Activated B cell treated with CpG ODN at 0.5 μM for 24 hours (primary cell): ENCODE measurements at regions not wholly inside any gene's neighbourhood (a gene's known extent, or its start where the extent isn't known, plus 50 kb on each side); places are given as distances from the start of the nearest gene placed in this dataset.

ENCODE experiments used
- ATAC-seq: fragments of 200-7000 bp; cut with Tn5 transposase; one replicate; pipeline ENCODE4 v1.10.0; 2021; ENCODE audit warnings: low read depth, mild to moderate bottlenecking, moderate library complexity
- CTCF ChIA-PET: fragments of 350-600 bp; sonication (Branson Sonifier 250); formaldehyde crosslinking; loops from one replicate; lab custom pipeline; 2021; ENCODE audit warnings: antibody characterized with exemption; lab: Charles Lee
- POLR2A ChIA-PET: fragments of 350-600 bp; sonication (Branson Sonifier 250); formaldehyde crosslinking; loops from one replicate; lab custom pipeline; 2021; ENCODE audit warnings: antibody characterized with exemption; lab: Charles Lee
- DNase-seq: peaks from one replicate; pipeline ENCODE4 v3.0.0; 2022
- H3K27ac Mint-ChIP-seq: one replicate; pipeline ENCODE4 v1.8.0; 2020; ENCODE audit warnings: mixed read lengths
- H3K27me3 Mint-ChIP-seq: one replicate; pipeline ENCODE4 v1.8.0; 2021; ENCODE audit warnings: mixed read lengths
- H3K36me3 Mint-ChIP-seq: one replicate; pipeline ENCODE4 v1.8.0; 2021; ENCODE audit warnings: low read depth, mixed read lengths
- H3K4me1 Mint-ChIP-seq: one replicate; pipeline ENCODE4 v1.8.0; 2021; ENCODE audit warnings: mixed read lengths
- H3K4me3 Mint-ChIP-seq: one replicate; pipeline ENCODE4 v1.8.0; 2020; ENCODE audit warnings: mild to moderate bottlenecking, mixed read lengths
- H3K9me3 Mint-ChIP-seq: one replicate; pipeline ENCODE4 v1.8.0; 2020; ENCODE audit warnings: mixed read lengths
- CTCF ChIP-seq: fragments of 200-600 bp; IDR thresholded peaks from one replicate; pipeline ENCODE4 v1.8.0; 2022; ENCODE audit warnings: antibody characterized with exemption, mild to moderate bottlenecking
- intact Hi-C: fragments of 100-400 bp; cut with micrococcal nuclease; formaldehyde crosslinking; loops from one replicate; pipeline ENCODE4 v1.15.1; 2024

- Mint-ChIP-seq H3K27ac (no peak overlapping the region), H3K36me3 (no peaks in the 10 kb centered on the region), H3K27me3 (no peaks in the 10 kb centered on the region), H3K4me1 (no peaks in the 10 kb centered on the region), H3K4me3 (no peak overlapping the region), H3K9me3 (peaks cover 6% of the 10 kb centered on the region)
- no peak for TF ChIP-seq CTCF
- DNase-seq (no peak), ATAC-seq (no peak)
- ChIA-PET POLR2A (no interaction called here), CTCF (no interaction called here)
- intact Hi-C loops = no loop called here
Observed at GRCh38 chr13:70188567-70188966, 80.3 kb upstream of the KLHL1 start.

GRCh38 chr13:70183041-70183440 lies 74.8 kb upstream of the KLHL1 start:
- Mint-ChIP-seq H3K27ac (no peak overlapping the region), H3K4me3 (no peak overlapping the region), H3K36me3 (no peaks in the 10 kb centered on the region), H3K9me3 (peaks cover 6% of the 10 kb centered on the region), H3K27me3 (no peaks in the 10 kb centered on the region), H3K4me1 (no peaks in the 10 kb centered on the region)
- DNase-seq = no peak
- ATAC-seq = no peak
- CTCF ChIA-PET = no interaction called here
- no peak for TF ChIP-seq CTCF
- intact Hi-C loops = no loop called here
- POLR2A ChIA-PET = no interaction called here
